Omental fat pad (tissue), 3 donors: ENCODE measurements at regions not wholly inside any gene's neighbourhood (a gene's known extent, or its start where the extent isn't known, plus 50 kb on each side); places are given as distances from the start of the nearest gene placed in this dataset.

Experiments
- ATAC-seq: fragments of 150-250 bp; one replicate; pipeline ENCODE4 v1.9.1; 2016; ENCODE audit warnings: mild to moderate bottlenecking, moderate library complexity; ENCODE audit not compliant: low FRiP score
- DNase-seq: peaks from one replicate; pipeline ENCODE4 v3.0.0-alpha.2; 2019; ENCODE audit warnings: low spot score
- TF ChIP-seq, protein P1 (sequence below), 3 donors: fragments of 450-650 bp; IDR thresholded peaks; one replicate each; pipeline ENCODE4 v1.5.1; 2016 to 2017; ENCODE audit warnings: antibody characterized with exemption in 3 of 3, mild to moderate bottlenecking in 3 of 3, moderate library complexity in 2 of 3

- DNase-seq (no peak), ATAC-seq (no peak)
- TF ChIP-seq, protein P1, sequence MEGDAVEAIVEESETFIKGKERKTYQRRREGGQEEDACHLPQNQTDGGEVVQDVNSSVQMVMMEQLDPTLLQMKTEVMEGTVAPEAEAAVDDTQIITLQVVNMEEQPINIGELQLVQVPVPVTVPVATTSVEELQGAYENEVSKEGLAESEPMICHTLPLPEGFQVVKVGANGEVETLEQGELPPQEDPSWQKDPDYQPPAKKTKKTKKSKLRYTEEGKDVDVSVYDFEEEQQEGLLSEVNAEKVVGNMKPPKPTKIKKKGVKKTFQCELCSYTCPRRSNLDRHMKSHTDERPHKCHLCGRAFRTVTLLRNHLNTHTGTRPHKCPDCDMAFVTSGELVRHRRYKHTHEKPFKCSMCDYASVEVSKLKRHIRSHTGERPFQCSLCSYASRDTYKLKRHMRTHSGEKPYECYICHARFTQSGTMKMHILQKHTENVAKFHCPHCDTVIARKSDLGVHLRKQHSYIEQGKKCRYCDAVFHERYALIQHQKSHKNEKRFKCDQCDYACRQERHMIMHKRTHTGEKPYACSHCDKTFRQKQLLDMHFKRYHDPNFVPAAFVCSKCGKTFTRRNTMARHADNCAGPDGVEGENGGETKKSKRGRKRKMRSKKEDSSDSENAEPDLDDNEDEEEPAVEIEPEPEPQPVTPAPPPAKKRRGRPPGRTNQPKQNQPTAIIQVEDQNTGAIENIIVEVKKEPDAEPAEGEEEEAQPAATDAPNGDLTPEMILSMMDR (IDR thresholded peaks at IDR 0.05), result no peak
Measured at GRCh38 chr19:29113838-29114237, 99.1 kb downstream of the UQCRFS1 start.

GRCh38 chr19:29111576-29111975 lies 101.4 kb downstream of the UQCRFS1 start:
- TF ChIP-seq, protein P1 (IDR thresholded peaks at IDR 0.05), result no peak
- ATAC-seq, result peak; percentile 42
- no peak for DNase-seq

DNA sequence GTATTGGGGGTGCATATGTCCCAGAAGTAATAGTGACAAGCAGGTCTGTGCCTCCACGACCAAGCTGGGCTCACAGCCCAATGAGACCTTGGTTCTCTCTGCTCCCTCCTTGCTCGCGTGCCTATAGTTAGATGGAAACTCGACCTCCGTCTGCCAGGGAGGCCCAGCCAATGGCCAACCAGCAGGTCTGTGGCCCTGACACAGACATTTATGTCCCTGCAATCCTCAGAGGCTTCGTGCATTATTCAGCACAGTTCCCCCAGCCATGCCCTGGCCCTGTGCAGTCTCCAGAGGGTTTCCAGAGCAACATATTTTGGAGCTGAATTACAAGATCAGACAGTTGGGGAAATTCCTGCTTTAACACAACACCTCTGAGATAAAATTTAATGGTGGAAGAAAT lies 105.1 kb downstream of the UQCRFS1 start:
- TF ChIP-seq, protein P1 (IDR thresholded peaks at IDR 0.05), result no peak
- no peak for ATAC-seq
- no peak for DNase-seq

GRCh38 chr19:29106346-29106885 lies 106.5 kb downstream of the UQCRFS1 start:
- ATAC-seq, result no peak
- TF ChIP-seq, protein P1 (IDR thresholded peaks at IDR 0.05), result no peak
- no peak for DNase-seq

DNA sequence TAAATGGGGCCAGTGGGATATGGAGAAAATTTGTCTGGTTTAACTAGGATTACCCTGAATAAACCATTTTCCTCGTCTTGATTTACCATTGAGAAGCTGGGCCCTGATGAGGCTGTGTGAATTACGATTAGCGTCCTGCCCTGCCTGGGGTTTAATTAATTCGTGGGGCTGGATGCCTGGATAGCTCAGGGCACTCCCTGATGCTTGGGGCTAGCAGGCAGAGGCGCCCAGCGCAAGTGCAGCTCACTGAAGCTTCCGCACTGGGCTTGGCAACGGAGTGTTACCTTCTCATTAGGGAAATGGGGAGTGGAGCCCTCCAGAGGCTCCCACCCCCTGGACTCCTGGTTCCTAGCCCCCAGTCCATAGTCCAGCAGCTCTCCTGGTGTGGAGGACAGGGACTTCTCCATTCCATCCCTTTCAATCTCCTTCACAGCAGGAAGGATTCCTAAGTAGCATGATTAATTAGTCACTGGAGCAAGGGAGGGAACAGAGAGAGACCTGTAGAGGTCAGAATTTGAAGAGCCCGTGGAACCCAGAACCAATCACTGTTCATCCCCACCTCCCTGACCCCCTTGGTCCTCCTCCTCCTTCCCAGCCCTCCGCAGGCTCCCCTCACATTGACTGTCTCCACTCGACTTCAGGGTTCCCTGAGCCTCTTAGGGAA lies 107.2 kb downstream of the UQCRFS1 start:
- ATAC-seq (no peak), DNase-seq (no peak)
- TF ChIP-seq, protein P1 (IDR thresholded peaks at IDR 0.05), result no peak

DNA sequence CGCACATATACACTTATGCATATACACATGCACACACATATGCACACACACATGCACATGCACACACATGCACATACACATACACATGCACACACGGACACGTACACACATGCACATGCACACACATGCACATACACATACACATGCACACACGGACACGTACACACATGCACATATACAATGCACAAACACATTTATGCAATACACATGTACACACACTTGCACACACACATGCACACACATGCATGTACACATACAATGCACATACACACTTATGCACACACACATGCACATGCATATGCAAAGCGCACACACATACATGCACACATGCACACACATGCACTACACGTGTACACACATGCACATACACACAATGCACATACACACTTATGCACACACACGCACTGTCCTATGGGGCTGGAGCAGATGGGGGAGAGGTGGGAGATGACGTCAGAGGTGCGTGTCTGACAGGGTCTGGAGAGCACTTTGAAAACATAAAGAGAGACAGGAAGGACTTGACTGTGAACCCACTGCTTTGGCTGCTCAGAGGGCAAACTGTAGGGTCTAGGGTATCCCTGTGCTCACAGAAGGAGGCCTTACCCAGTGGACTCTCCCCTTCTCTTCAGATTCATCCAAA lies 108.2 kb downstream of the UQCRFS1 start:
- no peak for DNase-seq
- no peak for ATAC-seq

More for the DNA sequence above, 108.2 kb downstream of the UQCRFS1 start:
- TF ChIP-seq, protein P1 (IDR thresholded peaks at IDR 0.05), result no peak
